ENCODE measurements at regions not wholly inside any gene's neighbourhood (a gene's known extent, or its start where the extent isn't known, plus 50 kb on each side); places are given as distances from the start of the nearest gene placed in this dataset.

- Mint-ChIP-seq H3K4me3 (no peak overlapping the region), H3K9me3 (peaks cover 5% of the 10 kb centered on the region), H3K27me3 (no peaks in the 10 kb centered on the region), H3K36me3 (no peaks in the 10 kb centered on the region), H3K4me1 (no peaks in the 10 kb centered on the region), H3K27ac (no peak overlapping the region)
- POLR2A ChIA-PET, result no interaction called here
- ATAC-seq (ENCODE audit: low read depth), result no peak
- no peak for DNase-seq
Observed at GRCh38 chr5:135657536-135658305, 78.9 kb upstream of the CXCL14 start.

GRCh38 chr5:135655468-135655815, 76.7 kb upstream of the CXCL14 start:
- no peak overlapping the region for H3K27ac Mint-ChIP-seq
- POLR2A ChIA-PET, result no interaction called here
- DNase-seq (no peak), ATAC-seq (ENCODE audit: low read depth) (no peak)
- no peaks in the 10 kb centered on the region for H3K27me3 Mint-ChIP-seq
- H3K4me3 Mint-ChIP-seq, result no peak overlapping the region
- no peaks in the 10 kb centered on the region for H3K36me3 Mint-ChIP-seq
- H3K9me3 Mint-ChIP-seq, result peaks cover 5% of the 10 kb centered on the region
- no peaks in the 10 kb centered on the region for H3K4me1 Mint-ChIP-seq

- Mint-ChIP-seq H3K27ac (no peak overlapping the region), H3K9me3 (peaks cover 5% of the 10 kb centered on the region), H3K4me3 (no peak overlapping the region)
Observed at GRCh38 chr5:135654761-135655467, 76.1 kb upstream of the CXCL14 start.

GRCh38 chr5:135651156-135651555, 72.4 kb upstream of the CXCL14 start:
- no peaks in the 10 kb centered on the region for H3K36me3 Mint-ChIP-seq
- no peaks in the 10 kb centered on the region for H3K27me3 Mint-ChIP-seq
- no peak overlapping the region for H3K4me3 Mint-ChIP-seq
- no peak for ATAC-seq (ENCODE audit: low read depth)
- DNase-seq, result no peak
- H3K9me3 Mint-ChIP-seq, result no peaks in the 10 kb centered on the region
- H3K4me1 Mint-ChIP-seq, result no peaks in the 10 kb centered on the region
- POLR2A ChIA-PET, result no interaction called here
- H3K27ac Mint-ChIP-seq, result no peak overlapping the region

More at GRCh38 chr5:135654761-135655467, 76.1 kb upstream of the CXCL14 start:
- Mint-ChIP-seq H3K36me3 (no peaks in the 10 kb centered on the region), H3K4me1 (no peaks in the 10 kb centered on the region), H3K27me3 (no peaks in the 10 kb centered on the region)
- no peak for DNase-seq
- no peak for ATAC-seq (ENCODE audit: low read depth)
- POLR2A ChIA-PET, result no interaction called here

- Mint-ChIP-seq H3K27ac (peak overlapping the region; percentile 42), H3K4me1 (no peaks in the 10 kb centered on the region), H3K36me3 (no peaks in the 10 kb centered on the region), H3K4me3 (no peak overlapping the region), H3K27me3 (no peaks in the 10 kb centered on the region), H3K9me3 (no peaks in the 10 kb centered on the region)
- no peak for DNase-seq
- ATAC-seq (ENCODE audit: low read depth), result no peak
- POLR2A ChIA-PET, result no interaction called here
Observed at GRCh38 chr5:135650081-135650480, 71.3 kb upstream of the CXCL14 start.

- Mint-ChIP-seq H3K9me3 (no peaks in the 10 kb centered on the region), H3K36me3 (no peaks in the 10 kb centered on the region), H3K27me3 (no peaks in the 10 kb centered on the region), H3K4me3 (no peak overlapping the region), H3K4me1 (no peaks in the 10 kb centered on the region), H3K27ac (no peak overlapping the region)
- ATAC-seq (ENCODE audit: low read depth) (no peak), DNase-seq (no peak)
- POLR2A ChIA-PET, result no interaction called here
Observed at GRCh38 chr5:135649435-135649834, 70.6 kb upstream of the CXCL14 start.

GRCh38 chr5:135648116-135648515, 69.3 kb upstream of the CXCL14 start:
- no peak for ATAC-seq (ENCODE audit: low read depth)
- no peaks in the 10 kb centered on the region for H3K27me3 Mint-ChIP-seq

GRCh38 chr5:135645336-135646180, 66.8 kb upstream of the CXCL14 start:
- Mint-ChIP-seq H3K9me3 (no peaks in the 10 kb centered on the region), H3K4me1 (no peaks in the 10 kb centered on the region)
- POLR2A ChIA-PET, result no interaction called here

More at GRCh38 chr5:135648116-135648515, 69.3 kb upstream of the CXCL14 start:
- H3K27ac Mint-ChIP-seq, result no peak overlapping the region
- no peaks in the 10 kb centered on the region for H3K9me3 Mint-ChIP-seq
- H3K4me3 Mint-ChIP-seq, result no peak overlapping the region
- DNase-seq, result no peak
- no peaks in the 10 kb centered on the region for H3K4me1 Mint-ChIP-seq
- H3K36me3 Mint-ChIP-seq, result no peaks in the 10 kb centered on the region
- POLR2A ChIA-PET, result no interaction called here

GRCh38 chr5:135644816-135645215, 66.0 kb upstream of the CXCL14 start:
- H3K27ac Mint-ChIP-seq, result no peak overlapping the region
- H3K4me1 Mint-ChIP-seq, result no peaks in the 10 kb centered on the region
- no peaks in the 10 kb centered on the region for H3K9me3 Mint-ChIP-seq
- no peak overlapping the region for H3K4me3 Mint-ChIP-seq
- ATAC-seq (ENCODE audit: low read depth) (no peak), DNase-seq (no peak)
- H3K27me3 Mint-ChIP-seq, result peaks cover 3% of the 10 kb centered on the region
- no peaks in the 10 kb centered on the region for H3K36me3 Mint-ChIP-seq
- POLR2A ChIA-PET, result no interaction called here

More at GRCh38 chr5:135645336-135646180, 66.8 kb upstream of the CXCL14 start:
- Mint-ChIP-seq H3K4me3 (no peak overlapping the region), H3K27ac (no peak overlapping the region), H3K36me3 (no peaks in the 10 kb centered on the region), H3K27me3 (peaks cover 3% of the 10 kb centered on the region)
- no peak for ATAC-seq (ENCODE audit: low read depth)
- DNase-seq, result no peak

GRCh38 chr5:135643881-135644766, 65.3 kb upstream of the CXCL14 start:
- no peak for ATAC-seq (ENCODE audit: low read depth)
- POLR2A ChIA-PET, result no interaction called here

GRCh38 chr5:135642934-135643333, 64.1 kb upstream of the CXCL14 start:
- no peaks in the 10 kb centered on the region for H3K4me1 Mint-ChIP-seq
- no peaks in the 10 kb centered on the region for H3K36me3 Mint-ChIP-seq
- no peaks in the 10 kb centered on the region for H3K9me3 Mint-ChIP-seq
- H3K27me3 Mint-ChIP-seq, result peaks cover 8% of the 10 kb centered on the region
- POLR2A ChIA-PET, result no interaction called here
- no peak overlapping the region for H3K27ac Mint-ChIP-seq
- DNase-seq, result no peak
- ATAC-seq (ENCODE audit: low read depth), result no peak
- H3K4me3 Mint-ChIP-seq, result no peak overlapping the region

More at GRCh38 chr5:135643881-135644766, 65.3 kb upstream of the CXCL14 start:
- H3K4me3 Mint-ChIP-seq, result no peak overlapping the region
- DNase-seq, result no peak
- H3K27me3 Mint-ChIP-seq, result peaks cover 3% of the 10 kb centered on the region
- no peaks in the 10 kb centered on the region for H3K4me1 Mint-ChIP-seq
- H3K36me3 Mint-ChIP-seq, result no peaks in the 10 kb centered on the region
- no peaks in the 10 kb centered on the region for H3K9me3 Mint-ChIP-seq
- H3K27ac Mint-ChIP-seq, result no peak overlapping the region

- H3K27me3 Mint-ChIP-seq, result peaks cover 8% of the 10 kb centered on the region
- H3K4me1 Mint-ChIP-seq, result no peaks in the 10 kb centered on the region
Observed at GRCh38 chr5:135642488-135642870, 63.7 kb upstream of the CXCL14 start.

More at GRCh38 chr5:135642488-135642870, 63.7 kb upstream of the CXCL14 start:
- Mint-ChIP-seq H3K36me3 (no peaks in the 10 kb centered on the region), H3K27ac (no peak overlapping the region), H3K9me3 (no peaks in the 10 kb centered on the region), H3K4me3 (no peak overlapping the region)
- ATAC-seq (ENCODE audit: low read depth) (no peak), DNase-seq (no peak)
- POLR2A ChIA-PET, result no interaction called here

All from activated naive CD8-positive, alpha-beta T cell treated with anti-CD3 and anti-CD28 coated beads, Interleukin-2, amount 10 ng/mL, durations not matched to agents 7 days and 5 days (primary cell).